ENCODE measurements at regions not wholly inside any gene's neighbourhood (a gene's known extent, or its start where the extent isn't known, plus 50 kb on each side); places are given as distances from the start of the nearest gene placed in this dataset.

DNA sequence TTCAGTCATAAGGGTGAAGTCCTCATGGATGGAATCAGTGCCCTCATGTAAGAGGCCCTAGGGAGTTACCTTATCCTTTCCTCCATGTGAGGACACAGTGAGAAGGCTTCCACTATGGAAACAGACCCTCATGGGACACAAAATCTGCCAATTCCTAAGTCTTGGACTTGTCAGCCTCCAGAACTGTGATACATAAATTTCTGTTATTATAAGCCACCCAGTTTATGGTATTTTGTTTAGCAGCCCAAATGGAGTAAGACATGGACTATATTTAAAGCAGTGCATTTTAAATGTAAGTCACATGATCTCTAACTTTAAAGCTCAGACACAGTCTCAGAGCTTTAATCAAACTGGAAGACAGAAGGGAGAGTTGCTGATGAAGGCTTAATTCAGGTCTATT lies 619.8 kb upstream of the CHORDC1 start:
- ChIA-PET CTCF (no interaction called here), POLR2A (no interaction called here)
- DNase-seq (ENCODE audit: low read depth, low spot score) = no peak
- Histone ChIP-seq H3K9me3 (ENCODE audit: control insufficient read depth, insufficient read depth, low read depth, low read length) (0 out of 2 replicates have a peak, but pooled peaks cover 4% of the 10 kb centered on the region), H3K4me3 (ENCODE audit: low read depth in 2 of 2, low read length in 2 of 2) (no peak overlapping the region), H3K36me3 (ENCODE audit: control insufficient read depth, insufficient read depth, low read length) (no peaks in the 10 kb centered on the region), H3K27me3 (ENCODE audit: control insufficient read depth, insufficient read depth, low read length) (no peaks in the 10 kb centered on the region), H3K27ac (ENCODE audit: low read length) (no peak overlapping the region), H3K4me1 (ENCODE audit: control insufficient read depth, insufficient read depth, low read length) (no peaks in the 10 kb centered on the region)
- in situ Hi-C loops (cut with HindIII; ENCODE audit: low pct_unique_long_range_greater_than_20kb, low sequenced_read_pairs) = no loop called here
- TF ChIP-seq SIN3A (IDR thresholded peaks at IDR 0.05; ENCODE audit: borderline replicate concordance, insufficient read depth, low read depth, low read length) = no peak
- no peak for TF ChIP-seq TCF7L2 (IDR thresholded peaks at IDR 0.05; ENCODE audit: low read depth, low read length)
- TF ChIP-seq, protein P1, sequence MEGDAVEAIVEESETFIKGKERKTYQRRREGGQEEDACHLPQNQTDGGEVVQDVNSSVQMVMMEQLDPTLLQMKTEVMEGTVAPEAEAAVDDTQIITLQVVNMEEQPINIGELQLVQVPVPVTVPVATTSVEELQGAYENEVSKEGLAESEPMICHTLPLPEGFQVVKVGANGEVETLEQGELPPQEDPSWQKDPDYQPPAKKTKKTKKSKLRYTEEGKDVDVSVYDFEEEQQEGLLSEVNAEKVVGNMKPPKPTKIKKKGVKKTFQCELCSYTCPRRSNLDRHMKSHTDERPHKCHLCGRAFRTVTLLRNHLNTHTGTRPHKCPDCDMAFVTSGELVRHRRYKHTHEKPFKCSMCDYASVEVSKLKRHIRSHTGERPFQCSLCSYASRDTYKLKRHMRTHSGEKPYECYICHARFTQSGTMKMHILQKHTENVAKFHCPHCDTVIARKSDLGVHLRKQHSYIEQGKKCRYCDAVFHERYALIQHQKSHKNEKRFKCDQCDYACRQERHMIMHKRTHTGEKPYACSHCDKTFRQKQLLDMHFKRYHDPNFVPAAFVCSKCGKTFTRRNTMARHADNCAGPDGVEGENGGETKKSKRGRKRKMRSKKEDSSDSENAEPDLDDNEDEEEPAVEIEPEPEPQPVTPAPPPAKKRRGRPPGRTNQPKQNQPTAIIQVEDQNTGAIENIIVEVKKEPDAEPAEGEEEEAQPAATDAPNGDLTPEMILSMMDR (IDR thresholded peaks at IDR 0.05) = no peak
- TF ChIP-seq POLR2AphosphoS5 (IDR thresholded peaks at IDR 0.05; ENCODE audit: low read depth, low read length) = no peak
- no peak for TF ChIP-seq REST (IDR thresholded peaks at IDR 0.05; ENCODE audit: insufficient read depth in 1 of 2, low read depth in 2 of 2, low read length in 1 of 2)
- no peak for ATAC-seq
- no TSS peak for BruUV-seq (replicated peaks)
- intact Hi-C loops (cut with micrococcal nuclease; ENCODE audit: unreplicated experiment) = no loop called here

DNA sequence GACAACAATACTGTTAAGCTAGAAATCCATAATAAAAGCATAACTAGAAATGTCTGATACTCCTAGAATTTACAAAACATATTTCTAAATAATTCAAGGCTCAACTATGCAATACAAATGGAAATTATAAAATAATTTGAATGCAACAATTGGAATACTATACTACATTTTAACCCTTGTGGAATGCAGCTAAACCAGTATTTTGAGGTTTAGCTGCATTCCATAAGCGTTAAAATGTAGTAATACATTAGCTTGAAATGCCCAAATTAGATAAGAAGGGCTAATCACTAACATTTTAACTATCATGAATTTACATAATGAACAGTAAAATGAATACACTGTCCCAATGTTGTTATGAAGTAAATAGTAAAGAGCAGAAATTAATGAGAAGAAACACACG lies 617.2 kb upstream of the CHORDC1 start:
- ChIA-PET POLR2A (no interaction called here), CTCF (no interaction called here)
- BruUV-seq (replicated peaks) = no TSS peak
- H3K4me1 ChIP-seq (ENCODE audit: control insufficient read depth, insufficient read depth, low read length) = no peaks in the 10 kb centered on the region
- no peaks in the 10 kb centered on the region for H3K27me3 ChIP-seq (ENCODE audit: control insufficient read depth, insufficient read depth, low read length)
- DNase-seq (ENCODE audit: low read depth, low spot score) = no peak
- no peak for ATAC-seq
- no peak overlapping the region for H3K4me3 ChIP-seq (ENCODE audit: low read depth in 2 of 2, low read length in 2 of 2)
- in situ Hi-C loops (cut with HindIII; ENCODE audit: low pct_unique_long_range_greater_than_20kb, low sequenced_read_pairs) = no loop called here
- TF ChIP-seq REST (IDR thresholded peaks at IDR 0.05; ENCODE audit: insufficient read depth in 1 of 2, low read depth in 2 of 2, low read length in 1 of 2) (no peak), POLR2AphosphoS5 (IDR thresholded peaks at IDR 0.05; ENCODE audit: low read depth, low read length) (no peak), SIN3A (IDR thresholded peaks at IDR 0.05; ENCODE audit: borderline replicate concordance, insufficient read depth, low read depth, low read length) (no peak), TCF7L2 (IDR thresholded peaks at IDR 0.05; ENCODE audit: low read depth, low read length) (no peak)
- TF ChIP-seq, protein P1 (IDR thresholded peaks at IDR 0.05) = no peak
- H3K36me3 ChIP-seq (ENCODE audit: control insufficient read depth, insufficient read depth, low read length) = no peaks in the 10 kb centered on the region
- H3K27ac ChIP-seq (ENCODE audit: low read length) = no peak overlapping the region
- 0 out of 2 replicates have a peak, but pooled peaks cover 4% of the 10 kb centered on the region for H3K9me3 ChIP-seq (ENCODE audit: control insufficient read depth, insufficient read depth, low read depth, low read length)
- intact Hi-C loops (cut with micrococcal nuclease; ENCODE audit: unreplicated experiment) = no loop called here
